Chondrocyte (in vitro differentiated cells): ENCODE measurements at regions not wholly inside any gene's neighbourhood (a gene's known extent, or its start where the extent isn't known, plus 50 kb on each side); places are given as distances from the start of the nearest gene placed in this dataset.

Source experiments
- DNase-seq: peaks from one replicate; pipeline ENCODE4 v3.0.0; 2021; ENCODE audit warnings: mixed read lengths, low spot score
- H3K27ac Mint-ChIP-seq: one replicate; pipeline ENCODE4 v1.8.0; 2021; ENCODE audit warnings: mild to moderate bottlenecking, moderate library complexity, mixed read lengths; ENCODE audit not compliant: unreplicated experiment
- H3K27me3 Mint-ChIP-seq: 2 replicates; pipeline ENCODE4 v1.8.0; 2021; ENCODE audit warnings: low read depth, mixed read lengths
- H3K36me3 Mint-ChIP-seq: 2 replicates; pipeline ENCODE4 v1.8.0; 2021; ENCODE audit warnings: low read depth, mixed read lengths
- H3K4me1 Mint-ChIP-seq: 2 replicates; pipeline ENCODE4 v1.8.0; 2021; ENCODE audit warnings: low read depth, mild to moderate bottlenecking, mixed read lengths
- H3K4me3 Mint-ChIP-seq: one replicate; pipeline ENCODE4 v1.8.0; 2021; ENCODE audit warnings: mild to moderate bottlenecking, moderate library complexity, mixed read lengths; ENCODE audit not compliant: unreplicated experiment
- H3K9me3 Mint-ChIP-seq: 2 replicates; pipeline ENCODE4 v1.8.0; 2021; ENCODE audit warnings: low read depth, mixed read lengths
- CTCF ChIP-seq: fragments of 200-600 bp; sonication (generic); IDR thresholded peaks from 2 replicates; pipeline ENCODE4 v1.5.0; 2021; ENCODE audit warnings: antibody characterized with exemption, mild to moderate bottlenecking, moderate library complexity

- TF ChIP-seq CTCF = no peak
- no peak overlapping the region for H3K4me3 Mint-ChIP-seq
Measured at GRCh38 chr13:76516586-76516985, 369.6 kb downstream of the KCTD12 start.

DNA sequence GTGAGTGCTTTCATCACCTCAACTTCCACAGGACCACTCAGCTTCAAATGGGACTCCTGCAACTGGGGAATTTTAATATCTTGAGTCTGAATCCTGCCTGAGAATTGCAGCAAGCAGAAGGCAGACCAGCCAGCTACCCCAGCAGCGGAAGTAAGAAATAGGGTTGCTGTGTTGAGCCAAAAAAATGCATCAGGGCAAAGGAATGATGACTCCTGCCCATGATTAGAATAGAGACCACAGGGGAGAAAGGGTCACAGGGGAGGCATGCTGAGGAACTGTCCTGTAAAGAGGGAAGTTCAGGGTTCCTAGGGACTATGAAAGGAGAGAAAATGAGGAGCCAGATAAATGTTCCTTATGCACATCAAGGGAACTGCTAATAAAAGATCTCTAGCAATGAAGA, 370.2 kb downstream of the KCTD12 start:
- Mint-ChIP-seq H3K9me3 (no peaks in the 10 kb centered on the region), H3K27me3 (peaks cover 23% of the 10 kb centered on the region), H3K36me3 (no peaks in the 10 kb centered on the region), H3K4me1 (peaks cover 8% of the 10 kb centered on the region), H3K27ac (no peak overlapping the region), H3K4me3 (no peak overlapping the region)
- no peak for TF ChIP-seq CTCF
- no peak for DNase-seq

More at GRCh38 chr13:76516586-76516985, 369.6 kb downstream of the KCTD12 start:
- no peak for DNase-seq
- H3K9me3 Mint-ChIP-seq = no peaks in the 10 kb centered on the region
- H3K27ac Mint-ChIP-seq = no peak overlapping the region
- peaks cover 23% of the 10 kb centered on the region for H3K27me3 Mint-ChIP-seq
- H3K4me1 Mint-ChIP-seq = peaks cover 8% of the 10 kb centered on the region
- no peaks in the 10 kb centered on the region for H3K36me3 Mint-ChIP-seq

DNA sequence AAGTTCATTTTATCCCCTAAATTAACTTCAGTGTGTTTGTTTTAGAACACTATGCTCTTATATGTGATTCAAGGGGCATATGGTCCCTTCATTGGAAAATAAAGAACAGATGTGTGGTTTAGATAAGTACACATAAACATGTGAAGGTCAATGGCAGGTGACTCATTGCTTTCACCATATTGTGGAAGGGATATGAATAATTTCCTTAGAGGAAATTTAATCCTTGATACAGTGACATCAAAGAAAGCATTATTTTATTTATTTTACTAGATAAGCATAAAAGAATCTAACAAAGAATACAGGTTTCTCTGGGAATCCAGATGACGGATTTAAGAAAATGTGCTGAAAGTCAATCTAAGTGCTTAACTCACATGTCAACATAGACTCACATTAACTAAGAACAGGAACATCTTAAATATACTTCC, 373.5 kb downstream of the KCTD12 start:
- H3K27me3 Mint-ChIP-seq = peaks cover 30% of the 10 kb centered on the region
- DNase-seq = no peak
- H3K36me3 Mint-ChIP-seq = no peaks in the 10 kb centered on the region
- no peak for TF ChIP-seq CTCF
- H3K27ac Mint-ChIP-seq = no peak overlapping the region
- no peak overlapping the region for H3K4me3 Mint-ChIP-seq
- peaks cover 8% of the 10 kb centered on the region for H3K4me1 Mint-ChIP-seq
- no peaks in the 10 kb centered on the region for H3K9me3 Mint-ChIP-seq

DNA sequence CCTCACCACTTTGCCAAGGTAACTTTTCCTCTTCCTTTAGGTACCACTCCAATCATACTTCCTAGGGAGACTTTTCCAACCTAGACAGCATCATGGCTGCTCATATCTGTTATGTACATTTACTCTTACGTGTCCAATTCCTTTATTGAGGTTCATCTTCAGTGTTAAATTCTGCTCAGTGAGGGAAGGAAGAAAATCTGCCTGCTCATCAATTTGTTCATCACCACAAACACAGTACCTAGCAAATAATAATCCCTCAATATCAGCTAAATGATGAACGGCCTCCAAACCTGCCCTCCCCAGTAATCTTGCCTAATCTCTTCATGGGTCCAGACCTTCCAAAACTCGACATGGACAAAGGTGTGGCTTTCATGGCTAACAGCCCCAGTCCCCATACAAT, 380.8 kb downstream of the KCTD12 start:
- H3K36me3 Mint-ChIP-seq = no peaks in the 10 kb centered on the region
- no peak overlapping the region for H3K27ac Mint-ChIP-seq
- TF ChIP-seq CTCF = no peak
- peaks cover 60% of the 10 kb centered on the region for H3K27me3 Mint-ChIP-seq
- peaks cover 2% of the 10 kb centered on the region for H3K4me1 Mint-ChIP-seq
- H3K9me3 Mint-ChIP-seq = no peaks in the 10 kb centered on the region
- no peak for DNase-seq
- H3K4me3 Mint-ChIP-seq = no peak overlapping the region

DNA sequence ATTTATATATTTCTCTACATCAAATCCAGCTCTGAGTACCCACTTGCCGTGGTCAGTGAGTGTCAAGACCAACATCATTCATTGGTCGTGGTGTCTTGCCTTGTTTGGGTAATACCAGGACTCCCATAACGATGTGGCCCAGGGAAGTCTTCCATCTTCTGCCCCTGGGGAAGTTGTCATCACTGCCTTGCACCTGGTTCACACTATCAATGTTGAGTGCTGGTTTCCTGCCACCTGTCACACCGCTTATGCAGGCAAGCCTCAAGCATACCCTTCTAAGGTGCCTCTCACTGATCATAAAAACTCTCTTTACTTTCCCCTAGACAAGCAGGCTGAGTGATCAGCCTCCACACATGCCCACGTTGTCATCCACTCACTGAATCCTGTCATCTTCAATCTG, 382.4 kb downstream of the KCTD12 start:
- Mint-ChIP-seq H3K4me3 (no peak overlapping the region), H3K9me3 (no peaks in the 10 kb centered on the region), H3K36me3 (no peaks in the 10 kb centered on the region), H3K27ac (no peak overlapping the region), H3K27me3 (peaks cover 65% of the 10 kb centered on the region), H3K4me1 (peaks cover 2% of the 10 kb centered on the region)
- no peak for TF ChIP-seq CTCF
- DNase-seq = no peak
